22Rv1 (cell line): ENCODE measurements at regions not wholly inside any gene's neighbourhood (a gene's known extent, or its start where the extent isn't known, plus 50 kb on each side); places are given as distances from the start of the nearest gene placed in this dataset.

Experiments
- CTCF ChIP-seq: fragments of 450-650 bp; IDR thresholded peaks from 2 replicates; pipeline ENCODE4 v1.5.1; 2017; ENCODE audit warnings: mild to moderate bottlenecking
- ZFX ChIP-seq: fragments of 450-650 bp; IDR thresholded peaks from 2 replicates; pipeline ENCODE4 v1.6.1; 2017; ENCODE audit warnings: antibody characterized with exemption, borderline replicate concordance

DNA sequence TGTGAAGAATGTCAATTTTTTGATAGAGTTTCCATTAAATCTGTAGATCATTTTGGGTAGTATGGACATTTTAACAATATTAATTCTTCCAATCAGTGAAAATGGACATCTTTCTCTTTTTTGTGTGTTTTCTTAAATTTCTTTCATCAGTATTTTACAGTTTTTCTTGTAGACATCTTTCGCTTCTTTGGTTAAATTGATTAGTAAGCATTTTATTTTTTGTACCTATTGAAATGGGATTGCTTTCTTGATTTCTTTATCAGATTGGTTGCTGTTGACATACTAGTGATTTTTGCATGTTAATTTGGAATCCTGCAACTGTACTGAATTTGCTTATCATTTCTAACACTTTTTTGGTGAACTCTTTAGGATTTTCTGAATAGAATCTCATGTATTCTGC lies 683.2 kb upstream of the NCAM2 start:
- no peak for TF ChIP-seq CTCF
- TF ChIP-seq ZFX = no peak
